ENCODE measurements at regions not wholly inside any gene's neighbourhood (a gene's known extent, or its start where the extent isn't known, plus 50 kb on each side); places are given as distances from the start of the nearest gene placed in this dataset.

GRCh38 chr13:105821337-105821736 is 714.1 kb downstream of the EFNB2 start:
- no peak overlapping the region for H3K4me3 ChIP-seq (ENCODE audit: low read depth in 1 of 2, low read length in 2 of 2)
- TF ChIP-seq EZH2 (IDR thresholded peaks at IDR 0.05; ENCODE audit: borderline replicate concordance, low read depth, low read length, severe bottlenecking): no peak
- TF ChIP-seq CTCF (IDR thresholded peaks at IDR 0.05; ENCODE audit: borderline replicate concordance, extremely low read depth, low read length, poor library complexity, severe bottlenecking): no peak
- H3K9ac ChIP-seq (ENCODE audit: low read depth, low read length): no peak overlapping the region
- no peak overlapping the region for H3K27ac ChIP-seq (ENCODE audit: low read length)
- H3K79me2 ChIP-seq (ENCODE audit: insufficient read depth, low read length): no peaks in the 10 kb centered on the region
- H4K20me1 ChIP-seq (ENCODE audit: insufficient read depth, low read length): no peaks in the 10 kb centered on the region
- no peaks in the 10 kb centered on the region for H3K36me3 ChIP-seq (ENCODE audit: insufficient read depth, low read length)
- no peaks in the 10 kb centered on the region for H3K27me3 ChIP-seq (ENCODE audit: insufficient read depth, low read length, poor library complexity)
- H3K4me2 ChIP-seq (ENCODE audit: insufficient read depth, low read length): no peak overlapping the region
- ATAC-seq (ENCODE audit: insufficient read depth, low read depth) (no peak), DNase-seq (no peak)
- no peak overlapping the region for H2AFZ ChIP-seq (ENCODE audit: low read depth, low read length)
- no peaks in the 10 kb centered on the region for H3K9me3 ChIP-seq (ENCODE audit: insufficient read depth, low read length, severe bottlenecking)
- peaks cover 3% of the 10 kb centered on the region; the same call in 1 of the 2 replicates for H3K4me1 ChIP-seq (ENCODE audit: insufficient read depth, low read length)

- Histone ChIP-seq H3K9me3 (ENCODE audit: insufficient read depth, low read length, severe bottlenecking) (no peaks in the 10 kb centered on the region), H3K4me2 (ENCODE audit: insufficient read depth, low read length) (no peak overlapping the region), H4K20me1 (ENCODE audit: insufficient read depth, low read length) (no peaks in the 10 kb centered on the region), H3K4me1 (ENCODE audit: insufficient read depth, low read length) (peaks cover 3% of the 10 kb centered on the region; the same call in 1 of the 2 replicates), H3K9ac (ENCODE audit: low read depth, low read length) (no peak overlapping the region), H3K27me3 (ENCODE audit: insufficient read depth, low read length, poor library complexity) (no peaks in the 10 kb centered on the region), H2AFZ (ENCODE audit: low read depth, low read length) (no peak overlapping the region), H3K79me2 (ENCODE audit: insufficient read depth, low read length) (no peaks in the 10 kb centered on the region), H3K4me3 (ENCODE audit: low read depth in 1 of 2, low read length in 2 of 2) (no peak overlapping the region), H3K27ac (ENCODE audit: low read length) (no peak overlapping the region), H3K36me3 (ENCODE audit: insufficient read depth, low read length) (no peaks in the 10 kb centered on the region)
- no peak for DNase-seq
- ATAC-seq (ENCODE audit: insufficient read depth, low read depth): no peak
- TF ChIP-seq CTCF (IDR thresholded peaks at IDR 0.05; ENCODE audit: borderline replicate concordance, extremely low read depth, low read length, poor library complexity, severe bottlenecking) (no peak), EZH2 (IDR thresholded peaks at IDR 0.05; ENCODE audit: borderline replicate concordance, low read depth, low read length, severe bottlenecking) (no peak)
Observed at GRCh38 chr13:105820415-105820814, 715.0 kb downstream of the EFNB2 start.

- H3K4me2 ChIP-seq (ENCODE audit: insufficient read depth, low read length): no peak overlapping the region
- no peak for DNase-seq
- TF ChIP-seq CTCF (IDR thresholded peaks at IDR 0.05; ENCODE audit: borderline replicate concordance, extremely low read depth, low read length, poor library complexity, severe bottlenecking) (no peak), EZH2 (IDR thresholded peaks at IDR 0.05; ENCODE audit: borderline replicate concordance, low read depth, low read length, severe bottlenecking) (no peak)
Observed at GRCh38 chr13:105817498-105817897, 718.0 kb downstream of the EFNB2 start.

GRCh38 chr13:105816994-105817393 is 718.5 kb downstream of the EFNB2 start:
- DNase-seq (no peak), ATAC-seq (ENCODE audit: insufficient read depth, low read depth) (no peak)
- H3K9me3 ChIP-seq (ENCODE audit: insufficient read depth, low read length, severe bottlenecking): no peaks in the 10 kb centered on the region
- H3K27ac ChIP-seq (ENCODE audit: low read length): no peak overlapping the region
- H3K4me3 ChIP-seq (ENCODE audit: low read depth in 1 of 2, low read length in 2 of 2): no peak overlapping the region
- TF ChIP-seq CTCF (IDR thresholded peaks at IDR 0.05; ENCODE audit: borderline replicate concordance, extremely low read depth, low read length, poor library complexity, severe bottlenecking) (no peak), EZH2 (IDR thresholded peaks at IDR 0.05; ENCODE audit: borderline replicate concordance, low read depth, low read length, severe bottlenecking) (no peak)
- no peaks in the 10 kb centered on the region for H3K36me3 ChIP-seq (ENCODE audit: insufficient read depth, low read length)
- H4K20me1 ChIP-seq (ENCODE audit: insufficient read depth, low read length): no peaks in the 10 kb centered on the region
- no peak overlapping the region for H2AFZ ChIP-seq (ENCODE audit: low read depth, low read length)
- peaks cover 1% of the 10 kb centered on the region; the same call in 1 of the 2 replicates for H3K4me1 ChIP-seq (ENCODE audit: insufficient read depth, low read length)
- H3K79me2 ChIP-seq (ENCODE audit: insufficient read depth, low read length): no peaks in the 10 kb centered on the region
- H3K27me3 ChIP-seq (ENCODE audit: insufficient read depth, low read length, poor library complexity): no peaks in the 10 kb centered on the region
- H3K4me2 ChIP-seq (ENCODE audit: insufficient read depth, low read length): no peak overlapping the region
- H3K9ac ChIP-seq (ENCODE audit: low read depth, low read length): no peak overlapping the region

More at GRCh38 chr13:105817498-105817897, 718.0 kb downstream of the EFNB2 start:
- Histone ChIP-seq H3K4me3 (ENCODE audit: low read depth in 1 of 2, low read length in 2 of 2) (no peak overlapping the region), H4K20me1 (ENCODE audit: insufficient read depth, low read length) (no peaks in the 10 kb centered on the region), H3K27me3 (ENCODE audit: insufficient read depth, low read length, poor library complexity) (no peaks in the 10 kb centered on the region), H2AFZ (ENCODE audit: low read depth, low read length) (no peak overlapping the region), H3K79me2 (ENCODE audit: insufficient read depth, low read length) (no peaks in the 10 kb centered on the region), H3K36me3 (ENCODE audit: insufficient read depth, low read length) (no peaks in the 10 kb centered on the region), H3K9ac (ENCODE audit: low read depth, low read length) (no peak overlapping the region), H3K27ac (ENCODE audit: low read length) (no peak overlapping the region), H3K4me1 (ENCODE audit: insufficient read depth, low read length) (peaks cover 3% of the 10 kb centered on the region; the same call in 1 of the 2 replicates), H3K9me3 (ENCODE audit: insufficient read depth, low read length, severe bottlenecking) (no peaks in the 10 kb centered on the region)
- ATAC-seq (ENCODE audit: insufficient read depth, low read depth): no peak
